Tibial artery (tissue), 4 donors: ENCODE measurements at regions not wholly inside any gene's neighbourhood (a gene's known extent, or its start where the extent isn't known, plus 50 kb on each side); places are given as distances from the start of the nearest gene placed in this dataset.

Experiments used
- DNase-seq, 2 donors: peaks; one replicate each; pipeline ENCODE4 v3.0.0-alpha.2; 2019
- H3K27ac ChIP-seq, 2 donors: fragments of 200-600 bp; sonication (generic) in 1 of 2; 1 replicate in 1 of 2; 2 replicates in 1 of 2; pipeline ENCODE4 v1.5.1; 2018 to 2019; ENCODE audit warnings: mild to moderate bottlenecking in 1 of 2
- H3K27me3 ChIP-seq, 2 donors: fragments of 200-600 bp; sonication (generic) in 1 of 2; one replicate each; pipeline versions ENCODE4 v1.5.1 to v1.6.0; 2016 to 2019
- H3K36me3 ChIP-seq, 3 donors: fragments of 200-600 bp; sonication (generic) in 2 of 3; one replicate each; pipeline ENCODE4 v1.5.1; 2016 to 2019; ENCODE audit warnings: mild to moderate bottlenecking in 2 of 3
- H3K4me1 ChIP-seq, 4 donors: fragments of 200-600 bp; sonication (generic) in 2 of 4; 1 replicate in 3 of 4; 2 replicates in 1 of 4; pipeline ENCODE4 v1.5.1; 2016 to 2019
- H3K4me3 ChIP-seq, 2 donors: fragments of 200-600 bp; sonication (generic) in 1 of 2; 1 replicate in 1 of 2; 2 replicates in 1 of 2; pipeline ENCODE4 v1.5.1; 2018 to 2019; ENCODE audit warnings: mild to moderate bottlenecking in 2 of 2
- H3K9me3 ChIP-seq, 3 donors: fragments of 200-600 bp; sonication (generic) in 1 of 3; one replicate each; pipeline ENCODE4 v1.5.1; 2016 to 2019
- CTCF ChIP-seq, 2 experiments: fragments of 200-600 bp in 1 of 2; fragments of 450-650 bp in 1 of 2; IDR thresholded peaks; one replicate each; pipeline ENCODE4 v1.5.1; 2017 to 2019; ENCODE audit warnings: antibody characterized with exemption in 2 of 2, mild to moderate bottlenecking in 1 of 2, moderate library complexity in 1 of 2
- intact Hi-C: fragments of 100-400 bp; cut with DNase I; formaldehyde crosslinking; loops from one replicate; pipeline ENCODE4 v1.15.0; 2023; ENCODE audit warnings: low total_unique reads

GRCh38 chr3:27779176-27779575 is 57.1 kb upstream of the EOMES start:
- no peaks in the 10 kb centered on the region for H3K9me3 ChIP-seq
- H3K4me3 ChIP-seq = no peak overlapping the region
- no peak for TF ChIP-seq CTCF (IDR thresholded peaks at IDR 0.05)
- H3K36me3 ChIP-seq = no peaks in the 10 kb centered on the region
- DNase-seq = no peak
- intact Hi-C loops = no loop called here
- H3K27ac ChIP-seq = no peak overlapping the region
- H3K4me1 ChIP-seq = no peaks in the 10 kb centered on the region
- H3K27me3 ChIP-seq = no peaks in the 10 kb centered on the region

GRCh38 chr3:27789420-27789819 is 67.3 kb upstream of the EOMES start:
- H3K27me3 ChIP-seq = no peaks in the 10 kb centered on the region
- H3K27ac ChIP-seq = no peak overlapping the region
- no peak for DNase-seq
- no peaks in the 10 kb centered on the region for H3K9me3 ChIP-seq
- no peaks in the 10 kb centered on the region for H3K36me3 ChIP-seq
- H3K4me3 ChIP-seq = no peak overlapping the region
- H3K4me1 ChIP-seq = no peaks in the 10 kb centered on the region
- TF ChIP-seq CTCF (IDR thresholded peaks at IDR 0.05) = no peak
- intact Hi-C loops = no loop called here

GRCh38 chr3:27791956-27792355 is 69.8 kb upstream of the EOMES start:
- H3K4me3 ChIP-seq = no peak overlapping the region
- no peaks in the 10 kb centered on the region for H3K4me1 ChIP-seq
- no peaks in the 10 kb centered on the region for H3K36me3 ChIP-seq
- no peak for DNase-seq
- H3K9me3 ChIP-seq = no peaks in the 10 kb centered on the region
- no peak for TF ChIP-seq CTCF (IDR thresholded peaks at IDR 0.05)
- H3K27ac ChIP-seq = no peak overlapping the region
- no peaks in the 10 kb centered on the region for H3K27me3 ChIP-seq
- intact Hi-C loops = no loop called here

GRCh38 chr3:27792869-27793268 is 70.7 kb upstream of the EOMES start:
- no peaks in the 10 kb centered on the region for H3K9me3 ChIP-seq
- intact Hi-C loops = no loop called here
- H3K27ac ChIP-seq = no peak overlapping the region
- no peak for DNase-seq
- H3K4me3 ChIP-seq = no peak overlapping the region
- H3K4me1 ChIP-seq = no peaks in the 10 kb centered on the region
- H3K27me3 ChIP-seq = no peaks in the 10 kb centered on the region
- H3K36me3 ChIP-seq = no peaks in the 10 kb centered on the region
- TF ChIP-seq CTCF (IDR thresholded peaks at IDR 0.05) = no peak

GRCh38 chr3:27794211-27794610 is 72.1 kb upstream of the EOMES start:
- H3K4me1 ChIP-seq = no peaks in the 10 kb centered on the region
- H3K9me3 ChIP-seq = no peaks in the 10 kb centered on the region
- H3K27me3 ChIP-seq = no peaks in the 10 kb centered on the region
- no peak overlapping the region for H3K27ac ChIP-seq
- no peaks in the 10 kb centered on the region for H3K36me3 ChIP-seq
- no peak overlapping the region for H3K4me3 ChIP-seq
- DNase-seq = no peak
- TF ChIP-seq CTCF (IDR thresholded peaks at IDR 0.05) = no peak
- intact Hi-C loops = no loop called here

- intact Hi-C loops = no loop called here
- Histone ChIP-seq H3K36me3 (no peaks in the 10 kb centered on the region), H3K4me1 (no peaks in the 10 kb centered on the region), H3K4me3 (no peak overlapping the region), H3K9me3 (no peaks in the 10 kb centered on the region), H3K27ac (no peak overlapping the region), H3K27me3 (no peaks in the 10 kb centered on the region)
- no peak for TF ChIP-seq CTCF (IDR thresholded peaks at IDR 0.05)
- DNase-seq = no peak
Observed at GRCh38 chr3:27796365-27796875, 74.3 kb upstream of the EOMES start.
